ENCODE measurements at regions not wholly inside any gene's neighbourhood (a gene's known extent, or its start where the extent isn't known, plus 50 kb on each side); places are given as distances from the start of the nearest gene placed in this dataset.

DNA sequence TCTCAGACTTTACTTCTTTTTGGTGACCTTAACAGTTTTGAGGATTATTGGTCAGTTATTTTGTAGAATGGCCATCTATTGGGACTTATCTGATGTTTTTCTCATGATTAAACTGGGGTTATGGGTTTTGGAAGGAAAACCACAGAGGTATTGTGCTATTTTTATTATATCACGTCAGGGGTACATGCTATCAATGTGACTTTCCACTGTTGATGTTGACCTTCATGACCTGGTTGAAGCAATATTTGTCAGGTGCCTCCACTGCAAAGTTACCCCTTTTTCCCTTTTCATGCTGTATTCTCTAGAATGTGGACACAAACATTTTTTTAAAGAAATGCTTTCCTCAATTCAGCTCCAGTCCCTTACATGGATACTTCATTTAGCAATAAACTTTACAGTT, 152.8 kb upstream of the TSLP start:
- Histone ChIP-seq H3K9me2 (replicated peaks; ENCODE audit: control insufficient read depth, low read length) (no peaks in the 10 kb centered on the region), H3K27ac (ENCODE audit: low read depth, low read length) (no peak overlapping the region), H3K4me1 (ENCODE audit: control insufficient read depth, low read length) (no peaks in the 10 kb centered on the region), H3K4me3 (ENCODE audit: low read length) (no peak overlapping the region), H3K36me3 (ENCODE audit: control insufficient read depth, low read length) (no peaks in the 10 kb centered on the region), H3F3A (ENCODE audit: control insufficient read depth, insufficient read depth) (no peaks in the 10 kb centered on the region), H3K4me2 (ENCODE audit: low read length) (no peak overlapping the region), H3K9me3 (ENCODE audit: control insufficient read depth, insufficient read depth, low read length) (no peaks in the 10 kb centered on the region), H3K79me2 (ENCODE audit: control insufficient read depth, low read length) (no peaks in the 10 kb centered on the region), H3K27me3 (ENCODE audit: control insufficient read depth, low read length) (no peaks in the 10 kb centered on the region), H4K20me1 (ENCODE audit: control insufficient read depth, insufficient read depth, low read depth, low read length) (no peaks in the 10 kb centered on the region)
- TF ChIP-seq, protein P1, sequence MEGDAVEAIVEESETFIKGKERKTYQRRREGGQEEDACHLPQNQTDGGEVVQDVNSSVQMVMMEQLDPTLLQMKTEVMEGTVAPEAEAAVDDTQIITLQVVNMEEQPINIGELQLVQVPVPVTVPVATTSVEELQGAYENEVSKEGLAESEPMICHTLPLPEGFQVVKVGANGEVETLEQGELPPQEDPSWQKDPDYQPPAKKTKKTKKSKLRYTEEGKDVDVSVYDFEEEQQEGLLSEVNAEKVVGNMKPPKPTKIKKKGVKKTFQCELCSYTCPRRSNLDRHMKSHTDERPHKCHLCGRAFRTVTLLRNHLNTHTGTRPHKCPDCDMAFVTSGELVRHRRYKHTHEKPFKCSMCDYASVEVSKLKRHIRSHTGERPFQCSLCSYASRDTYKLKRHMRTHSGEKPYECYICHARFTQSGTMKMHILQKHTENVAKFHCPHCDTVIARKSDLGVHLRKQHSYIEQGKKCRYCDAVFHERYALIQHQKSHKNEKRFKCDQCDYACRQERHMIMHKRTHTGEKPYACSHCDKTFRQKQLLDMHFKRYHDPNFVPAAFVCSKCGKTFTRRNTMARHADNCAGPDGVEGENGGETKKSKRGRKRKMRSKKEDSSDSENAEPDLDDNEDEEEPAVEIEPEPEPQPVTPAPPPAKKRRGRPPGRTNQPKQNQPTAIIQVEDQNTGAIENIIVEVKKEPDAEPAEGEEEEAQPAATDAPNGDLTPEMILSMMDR (IDR thresholded peaks at IDR 0.05; ENCODE audit: low read depth, low read length, poor library complexity, severe bottlenecking): no peak
- no peak for TF ChIP-seq EZH2phosphoT487 (IDR thresholded peaks at IDR 0.05; ENCODE audit: borderline replicate concordance, low read length)

DNA sequence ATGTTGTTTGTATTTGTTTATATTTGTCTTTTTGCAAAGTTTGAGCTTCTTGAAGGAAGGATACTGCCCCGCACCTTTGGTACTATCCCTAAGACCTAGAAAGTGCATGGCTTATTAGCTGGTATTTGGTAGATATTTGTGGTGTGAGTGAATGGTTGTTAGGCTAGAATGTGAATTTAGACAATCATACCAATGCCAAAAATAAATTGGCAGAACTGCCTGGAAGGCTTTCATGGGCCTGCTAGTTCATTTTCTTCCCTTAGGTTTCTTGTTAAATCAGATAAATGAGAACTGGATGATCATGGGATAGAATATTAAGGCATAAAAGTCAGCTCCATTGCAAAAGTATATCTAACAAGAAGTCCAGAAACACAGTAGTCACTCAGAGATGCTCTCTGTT, 147.5 kb upstream of the TSLP start:
- H3K9me2 ChIP-seq (replicated peaks; ENCODE audit: control insufficient read depth, low read length): no peaks in the 10 kb centered on the region
- no peaks in the 10 kb centered on the region for H3K27me3 ChIP-seq (ENCODE audit: control insufficient read depth, low read length)
- H3F3A ChIP-seq (ENCODE audit: control insufficient read depth, insufficient read depth): no peaks in the 10 kb centered on the region
- no peak overlapping the region for H3K27ac ChIP-seq (ENCODE audit: low read depth, low read length)
- H3K79me2 ChIP-seq (ENCODE audit: control insufficient read depth, low read length): no peaks in the 10 kb centered on the region
- H3K4me1 ChIP-seq (ENCODE audit: control insufficient read depth, low read length): no peaks in the 10 kb centered on the region
- H3K4me3 ChIP-seq (ENCODE audit: low read length): no peak overlapping the region
- H3K4me2 ChIP-seq (ENCODE audit: low read length): no peak overlapping the region
- H3K36me3 ChIP-seq (ENCODE audit: control insufficient read depth, low read length): no peaks in the 10 kb centered on the region
- TF ChIP-seq, protein P1 (IDR thresholded peaks at IDR 0.05; ENCODE audit: low read depth, low read length, poor library complexity, severe bottlenecking): no peak
- TF ChIP-seq EZH2phosphoT487 (IDR thresholded peaks at IDR 0.05; ENCODE audit: borderline replicate concordance, low read length): no peak
- H3K9me3 ChIP-seq (ENCODE audit: control insufficient read depth, insufficient read depth, low read length): no peaks in the 10 kb centered on the region
- H4K20me1 ChIP-seq (ENCODE audit: control insufficient read depth, insufficient read depth, low read depth, low read length): no peaks in the 10 kb centered on the region

DNA sequence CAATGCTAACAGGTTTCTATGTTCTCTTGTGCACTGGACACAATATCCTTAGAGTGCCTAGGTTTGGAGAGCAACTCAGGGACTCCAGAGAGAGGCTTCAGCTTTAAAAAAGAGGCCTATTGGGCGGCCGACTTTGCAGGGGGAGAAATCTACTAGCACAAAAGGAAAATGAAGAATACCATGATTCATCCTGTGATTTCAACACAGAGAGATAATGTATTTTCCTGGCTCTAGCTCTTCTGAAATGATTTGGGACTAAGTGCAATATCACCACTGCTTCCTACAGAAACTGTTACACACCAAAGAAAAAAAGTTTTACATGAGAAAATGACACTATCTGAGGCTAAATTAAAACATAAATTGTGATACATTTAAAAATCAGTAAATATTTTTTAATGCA, 146.1 kb upstream of the TSLP start:
- H3K36me3 ChIP-seq (ENCODE audit: control insufficient read depth, low read length): no peaks in the 10 kb centered on the region
- TF ChIP-seq EZH2phosphoT487 (IDR thresholded peaks at IDR 0.05; ENCODE audit: borderline replicate concordance, low read length): no peak
- TF ChIP-seq, protein P1 (IDR thresholded peaks at IDR 0.05; ENCODE audit: low read depth, low read length, poor library complexity, severe bottlenecking): no peak

DNA sequence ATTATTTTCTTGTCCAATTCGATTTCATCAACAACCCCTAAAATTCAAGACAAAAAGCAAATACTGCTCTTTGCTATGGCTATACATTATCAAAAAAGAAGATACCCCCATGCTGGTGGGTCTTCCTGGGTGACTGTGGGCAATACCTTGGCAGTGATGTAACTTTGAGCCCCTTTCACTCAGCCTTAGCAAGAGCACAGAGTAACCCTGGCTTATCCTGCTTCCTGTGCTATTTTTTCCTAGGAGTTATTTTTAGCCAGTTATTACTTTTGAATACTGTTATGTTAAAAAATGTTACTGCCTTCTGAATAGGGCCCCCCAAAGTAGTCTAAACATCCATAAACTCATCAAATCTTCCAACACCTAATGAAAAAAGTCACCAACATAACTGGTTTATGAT, 145.6 kb upstream of the TSLP start:
- TF ChIP-seq, protein P1 (IDR thresholded peaks at IDR 0.05; ENCODE audit: low read depth, low read length, poor library complexity, severe bottlenecking): no peak
- no peak for TF ChIP-seq EZH2phosphoT487 (IDR thresholded peaks at IDR 0.05; ENCODE audit: borderline replicate concordance, low read length)
- Histone ChIP-seq H3K4me3 (ENCODE audit: low read length) (no peak overlapping the region), H3K9me2 (replicated peaks; ENCODE audit: control insufficient read depth, low read length) (no peaks in the 10 kb centered on the region), H3F3A (ENCODE audit: control insufficient read depth, insufficient read depth) (no peaks in the 10 kb centered on the region), H3K27ac (ENCODE audit: low read depth, low read length) (no peak overlapping the region), H3K9me3 (ENCODE audit: control insufficient read depth, insufficient read depth, low read length) (no peaks in the 10 kb centered on the region), H4K20me1 (ENCODE audit: control insufficient read depth, insufficient read depth, low read depth, low read length) (no peaks in the 10 kb centered on the region), H3K27me3 (ENCODE audit: control insufficient read depth, low read length) (no peaks in the 10 kb centered on the region), H3K4me2 (ENCODE audit: low read length) (no peak overlapping the region), H3K79me2 (ENCODE audit: control insufficient read depth, low read length) (no peaks in the 10 kb centered on the region), H3K36me3 (ENCODE audit: control insufficient read depth, low read length) (no peaks in the 10 kb centered on the region), H3K4me1 (ENCODE audit: control insufficient read depth, low read length) (no peaks in the 10 kb centered on the region)

More for the DNA sequence above, 146.1 kb upstream of the TSLP start:
- H3K27me3 ChIP-seq (ENCODE audit: control insufficient read depth, low read length): no peaks in the 10 kb centered on the region
- H3F3A ChIP-seq (ENCODE audit: control insufficient read depth, insufficient read depth): no peaks in the 10 kb centered on the region
- H3K4me3 ChIP-seq (ENCODE audit: low read length): no peak overlapping the region
- H3K4me1 ChIP-seq (ENCODE audit: control insufficient read depth, low read length): no peaks in the 10 kb centered on the region
- no peaks in the 10 kb centered on the region for H3K9me3 ChIP-seq (ENCODE audit: control insufficient read depth, insufficient read depth, low read length)
- H4K20me1 ChIP-seq (ENCODE audit: control insufficient read depth, insufficient read depth, low read depth, low read length): no peaks in the 10 kb centered on the region
- H3K79me2 ChIP-seq (ENCODE audit: control insufficient read depth, low read length): no peaks in the 10 kb centered on the region
- no peak overlapping the region for H3K4me2 ChIP-seq (ENCODE audit: low read length)
- H3K9me2 ChIP-seq (replicated peaks; ENCODE audit: control insufficient read depth, low read length): no peaks in the 10 kb centered on the region
- no peak overlapping the region for H3K27ac ChIP-seq (ENCODE audit: low read depth, low read length)
